A549 (cell line): ENCODE measurements at regions not wholly inside any gene's neighbourhood (a gene's known extent, or its start where the extent isn't known, plus 50 kb on each side); places are given as distances from the start of the nearest gene placed in this dataset.

Source experiments
- ATAC-seq, 2 experiments: fragments of 200-7000 bp in 1 of 2; fragments of >200 bp in 1 of 2; cut with Nextera tagmentation in 1 of 2; cut with Tn5 transposase in 1 of 2; 3 replicates each; pipeline versions ENCODE4 v1.8.0 to v1.9.1; 2018 to 2020; ENCODE audit warnings: mild to moderate bottlenecking in 1 of 2, moderate library complexity in 1 of 2
- CTCF ChIA-PET: fragments of 300-600 bp; sonication (Branson Sonifier 250); formaldehyde crosslinking; extraction: SDS; loops from one replicate; lab custom pipeline; 2021; ENCODE audit warnings: antibody characterized with exemption, inconsistent platforms; lab: Yijun Ruan, JAX
- POLR2A ChIA-PET: fragments of 350-600 bp; formaldehyde crosslinking; extraction: SDS; loops from one replicate; lab custom pipeline; 2021; ENCODE audit warnings: antibody characterized with exemption, inconsistent platforms; lab: Yijun Ruan, JAX
- DNase-seq, 2 experiments: peaks; one replicate each; pipeline versions ENCODE4 v3.0.0 to v3.0.0-alpha.2; 2011 to 2016; ENCODE audit warnings: low read depth in 1 of 2, low spot score in 1 of 2
- FAIRE-seq: peaks from 2 replicates; lab custom pipeline; 2011; peaks lifted over from hg19 to GRCh38; lab: Jason Lieb, UNC
- H3K27ac ChIP-seq, 2 experiments: fragments of >200 bp; sonication (Bioruptor Twin); formaldehyde crosslinking; 3 replicates each; pipeline ENCODE4 v1.5.1; 2016 to 2017
- H3K4me1 ChIP-seq: fragments of >200 bp; sonication (Bioruptor Twin); formaldehyde crosslinking; 3 replicates; pipeline ENCODE4 v1.6.1; 2016
- H3K4me2 ChIP-seq: fragments of >200 bp; sonication (Bioruptor Twin); formaldehyde crosslinking; 3 replicates; pipeline ENCODE4 v1.6.1; 2016
- H3K4me3 ChIP-seq: fragments of >200 bp; sonication (Bioruptor Twin); formaldehyde crosslinking; 3 replicates; pipeline ENCODE4 v1.5.1; 2016
- H3K9me3 ChIP-seq: fragments of >200 bp; sonication (Bioruptor Twin); formaldehyde crosslinking; 3 replicates; pipeline ENCODE4 v1.6.1; 2016
- BHLHE40 ChIP-seq: IDR thresholded peaks from 2 replicates; pipeline ENCODE4 v1.6.1; 2012; ENCODE audit warnings: low read depth, low read length, inconsistent platforms
- CEBPB ChIP-seq, 2 experiments: fragments of >200 bp in 1 of 2; sonication (Bioruptor Twin) in 1 of 2; formaldehyde crosslinking in 1 of 2; IDR thresholded peaks; 2 replicates each; pipeline ENCODE4 v1.6.1; 2012 to 2016
- EP300 ChIP-seq, 2 experiments: fragments of >200 bp; sonication (Bioruptor Twin); formaldehyde crosslinking; IDR thresholded peaks; 2 replicates in 1 of 2; 3 replicates in 1 of 2; pipeline ENCODE4 v1.6.1; 2016 to 2017
- FOSB ChIP-seq: fragments of 250-450 bp; sonication (Bioruptor Pico); IDR thresholded peaks from 2 replicates; pipeline ENCODE4 v1.5.0; 2020; ENCODE audit warnings: mild to moderate bottlenecking, moderate library complexity
- MAFK ChIP-seq: fragments of 450-650 bp; IDR thresholded peaks from 2 replicates; pipeline ENCODE4 v1.6.1; 2014; ENCODE audit not compliant: partially characterized antibody
- MYC ChIP-seq: IDR thresholded peaks from 2 replicates; pipeline ENCODE4 v1.6.1; 2012; ENCODE audit warnings: mild to moderate bottlenecking, inconsistent platforms, low read length, improper control_type of control experiment, borderline replicate concordance
- NR3C1 ChIP-seq: fragments of >200 bp; sonication (Bioruptor Twin); formaldehyde crosslinking; IDR thresholded peaks from 3 replicates; pipeline ENCODE4 v1.6.1; 2017
- PHF8 ChIP-seq: fragments of 200-600 bp; sonication (generic); IDR thresholded peaks from 2 replicates; pipeline ENCODE4 v1.6.1; 2016; ENCODE audit warnings: low read depth, mild to moderate bottlenecking, antibody characterized with exemption, moderate library complexity, borderline replicate concordance
- POLR2A ChIP-seq: IDR thresholded peaks from 2 replicates; pipeline ENCODE4 v1.6.1; 2012; ENCODE audit warnings: mild to moderate bottlenecking, low read length
- POLR2AphosphoS2 ChIP-seq: conservative IDR thresholded peaks from 2 replicates; pipeline ENCODE4 v1.6.1; 2012; ENCODE audit warnings: low read length, improper control_type of control experiment, inconsistent platforms
- SREBF2 ChIP-seq: fragments of 450-650 bp; IDR thresholded peaks from 2 replicates; pipeline ENCODE4 v1.6.1; 2014; ENCODE audit warnings: mild to moderate bottlenecking, moderate library complexity
- TP53 ChIP-seq: fragments of 250-450 bp; sonication (Bioruptor Pico); IDR thresholded peaks from 2 replicates; pipeline ENCODE4 v1.5.0; 2021; ENCODE audit warnings: mild to moderate bottlenecking, moderate library complexity
- USF2 ChIP-seq: fragments of 450-650 bp; IDR thresholded peaks from 2 replicates; pipeline ENCODE4 v1.6.1; 2014; ENCODE audit warnings: antibody characterized with exemption
- ZC3H11A ChIP-seq: fragments of 450-650 bp; IDR thresholded peaks from 2 replicates; pipeline ENCODE4 v1.6.1; 2014; ENCODE audit warnings: antibody characterized with exemption, mild to moderate bottlenecking
- ZNF302 ChIP-seq: fragments of 250-450 bp; sonication (Bioruptor Pico); IDR thresholded peaks from 2 replicates; pipeline ENCODE4 v1.9.0; 2021; ENCODE audit warnings: inconsistent platforms, mild to moderate bottlenecking, moderate library complexity
- ZSCAN20 ChIP-seq: fragments of 250-450 bp; sonication (Bioruptor Pico); IDR thresholded peaks from 2 replicates; pipeline ENCODE4 v1.8.0; 2022; ENCODE audit warnings: mild to moderate bottlenecking, moderate library complexity
- WGBS: methylation state at CpG from one replicate; pipeline ENCODE4 v1.1.6; 2017; ENCODE audit errors: missing lambda C conversion rate; 5-methylcytosine and 5-hydroxymethylcytosine counted together
- TF ChIP-seq, protein P1 (sequence below): fragments of >200 bp; sonication (Bioruptor Twin); formaldehyde crosslinking; IDR thresholded peaks from 3 replicates; pipeline ENCODE4 v1.6.1; 2016
- TF ChIP-seq, protein P2 (sequence below): fragments of 250-450 bp; sonication (Bioruptor Pico); IDR thresholded peaks from 2 replicates; pipeline ENCODE4 v1.5.0; 2021; ENCODE audit warnings: mild to moderate bottlenecking, moderate library complexity, borderline replicate concordance
- TF ChIP-seq, protein P3 (sequence below): fragments of 200-600 bp; sonication (generic); IDR thresholded peaks from 2 replicates; pipeline ENCODE4 v1.6.1; 2016; ENCODE audit warnings: antibody characterized with exemption, mild to moderate bottlenecking, moderate library complexity
- TF ChIP-seq, protein P4 (sequence below): IDR thresholded peaks from 2 replicates; pipeline ENCODE4 v1.6.1; 2012; ENCODE audit warnings: low read depth, borderline replicate concordance

DNA sequence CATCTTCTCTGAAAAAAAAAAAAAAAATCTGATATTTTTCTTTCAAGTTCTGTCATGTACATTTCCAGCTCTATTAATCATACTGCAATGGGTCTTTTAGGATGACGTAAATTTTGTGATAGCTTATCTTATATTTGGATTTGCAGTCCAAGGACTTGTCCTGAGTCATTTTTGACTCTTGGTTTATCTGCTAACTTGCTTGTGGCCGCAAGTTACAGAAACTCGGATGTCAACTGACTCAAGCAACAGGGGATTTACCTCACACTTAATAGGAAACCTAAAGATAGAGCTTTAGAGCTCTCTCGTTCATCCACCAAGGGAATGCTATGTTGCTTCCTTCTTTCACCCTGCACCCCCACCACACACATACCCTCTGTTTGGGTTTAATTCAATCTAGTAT lies 1433.8 kb upstream of the TENM3 start:
- FAIRE-seq, result no peak
- ChIA-PET POLR2A (no interaction called here), CTCF (interaction anchor here (0.8 kb wide), 1 partner anchor 17 kb away, joined by 3 read pairs; no protein-coding TSS in a partner anchor)
- WGBS, result 6% methylated on average over 4 of the region's 4 CpGs
- TF ChIP-seq, protein P1, sequence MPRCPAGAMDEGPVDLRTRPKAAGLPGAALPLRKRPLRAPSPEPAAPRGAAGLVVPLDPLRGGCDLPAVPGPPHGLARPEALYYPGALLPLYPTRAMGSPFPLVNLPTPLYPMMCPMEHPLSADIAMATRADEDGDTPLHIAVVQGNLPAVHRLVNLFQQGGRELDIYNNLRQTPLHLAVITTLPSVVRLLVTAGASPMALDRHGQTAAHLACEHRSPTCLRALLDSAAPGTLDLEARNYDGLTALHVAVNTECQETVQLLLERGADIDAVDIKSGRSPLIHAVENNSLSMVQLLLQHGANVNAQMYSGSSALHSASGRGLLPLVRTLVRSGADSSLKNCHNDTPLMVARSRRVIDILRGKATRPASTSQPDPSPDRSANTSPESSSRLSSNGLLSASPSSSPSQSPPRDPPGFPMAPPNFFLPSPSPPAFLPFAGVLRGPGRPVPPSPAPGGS, result no peak
- TF ChIP-seq, protein P2, sequence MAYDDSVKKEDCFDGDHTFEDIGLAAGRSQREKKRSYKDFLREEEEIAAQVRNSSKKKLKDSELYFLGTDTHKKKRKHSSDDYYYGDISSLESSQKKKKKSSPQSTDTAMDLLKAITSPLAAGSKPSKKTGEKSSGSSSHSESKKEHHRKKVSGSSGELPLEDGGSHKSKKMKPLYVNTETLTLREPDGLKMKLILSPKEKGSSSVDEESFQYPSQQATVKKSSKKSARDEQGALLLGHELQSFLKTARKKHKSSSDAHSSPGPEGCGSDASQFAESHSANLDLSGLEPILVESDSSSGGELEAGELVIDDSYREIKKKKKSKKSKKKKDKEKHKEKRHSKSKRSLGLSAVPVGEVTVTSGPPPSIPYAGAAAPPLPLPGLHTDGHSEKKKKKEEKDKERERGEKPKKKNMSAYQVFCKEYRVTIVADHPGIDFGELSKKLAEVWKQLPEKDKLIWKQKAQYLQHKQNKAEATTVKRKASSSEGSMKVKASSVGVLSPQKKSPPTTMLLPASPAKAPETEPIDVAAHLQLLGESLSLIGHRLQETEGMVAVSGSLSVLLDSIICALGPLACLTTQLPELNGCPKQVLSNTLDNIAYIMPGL (CRISPR knock-in tag), result no peak
- TF ChIP-seq ZSCAN20 (CRISPR knock-in tag) (no peak), POLR2AphosphoS2 (no peak), SREBF2 (no peak), ZC3H11A (no peak), EP300 (IDR thresholded peaks at IDR 0.05) (no peak), BHLHE40 (no peak), USF2 (no peak), PHF8 (no peak), MYC (no peak), FOSB (CRISPR knock-in tag) (no peak), ZNF302 (CRISPR knock-in tag) (no peak)
- no peak for ATAC-seq
- no peak overlapping the region for H3K27ac ChIP-seq
- H3K4me1 ChIP-seq, result no peaks in the 10 kb centered on the region
- DNase-seq, result no peak
- H3K4me3 ChIP-seq, result no peak overlapping the region
- no peaks in the 10 kb centered on the region for H3K9me3 ChIP-seq
- H3K4me2 ChIP-seq, result no peak overlapping the region

DNA sequence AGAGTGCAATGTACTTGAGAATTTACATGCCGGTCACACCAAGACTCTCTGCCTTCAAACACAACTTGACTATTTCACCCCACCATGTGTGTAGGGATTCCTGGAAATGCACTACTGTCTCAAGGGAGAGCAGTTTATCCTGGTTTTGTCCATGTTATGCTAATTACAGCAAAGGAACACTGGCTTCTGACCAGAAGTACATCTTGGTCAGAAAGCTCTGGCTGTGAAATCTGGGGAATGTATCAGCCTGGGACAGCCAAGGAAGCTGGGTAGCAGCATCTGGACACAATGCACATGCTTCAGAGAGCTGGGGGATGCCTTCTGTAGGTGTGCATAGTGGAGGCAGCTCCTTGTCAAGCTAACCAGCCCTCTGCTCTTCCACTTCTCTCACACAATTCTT lies 1432.6 kb upstream of the TENM3 start:
- no peak for DNase-seq
- Histone ChIP-seq H3K4me2 (no peak overlapping the region), H3K4me3 (no peak overlapping the region), H3K9me3 (no peaks in the 10 kb centered on the region), H3K27ac (no peak overlapping the region), H3K4me1 (no peaks in the 10 kb centered on the region)
- TF ChIP-seq, protein P3, sequence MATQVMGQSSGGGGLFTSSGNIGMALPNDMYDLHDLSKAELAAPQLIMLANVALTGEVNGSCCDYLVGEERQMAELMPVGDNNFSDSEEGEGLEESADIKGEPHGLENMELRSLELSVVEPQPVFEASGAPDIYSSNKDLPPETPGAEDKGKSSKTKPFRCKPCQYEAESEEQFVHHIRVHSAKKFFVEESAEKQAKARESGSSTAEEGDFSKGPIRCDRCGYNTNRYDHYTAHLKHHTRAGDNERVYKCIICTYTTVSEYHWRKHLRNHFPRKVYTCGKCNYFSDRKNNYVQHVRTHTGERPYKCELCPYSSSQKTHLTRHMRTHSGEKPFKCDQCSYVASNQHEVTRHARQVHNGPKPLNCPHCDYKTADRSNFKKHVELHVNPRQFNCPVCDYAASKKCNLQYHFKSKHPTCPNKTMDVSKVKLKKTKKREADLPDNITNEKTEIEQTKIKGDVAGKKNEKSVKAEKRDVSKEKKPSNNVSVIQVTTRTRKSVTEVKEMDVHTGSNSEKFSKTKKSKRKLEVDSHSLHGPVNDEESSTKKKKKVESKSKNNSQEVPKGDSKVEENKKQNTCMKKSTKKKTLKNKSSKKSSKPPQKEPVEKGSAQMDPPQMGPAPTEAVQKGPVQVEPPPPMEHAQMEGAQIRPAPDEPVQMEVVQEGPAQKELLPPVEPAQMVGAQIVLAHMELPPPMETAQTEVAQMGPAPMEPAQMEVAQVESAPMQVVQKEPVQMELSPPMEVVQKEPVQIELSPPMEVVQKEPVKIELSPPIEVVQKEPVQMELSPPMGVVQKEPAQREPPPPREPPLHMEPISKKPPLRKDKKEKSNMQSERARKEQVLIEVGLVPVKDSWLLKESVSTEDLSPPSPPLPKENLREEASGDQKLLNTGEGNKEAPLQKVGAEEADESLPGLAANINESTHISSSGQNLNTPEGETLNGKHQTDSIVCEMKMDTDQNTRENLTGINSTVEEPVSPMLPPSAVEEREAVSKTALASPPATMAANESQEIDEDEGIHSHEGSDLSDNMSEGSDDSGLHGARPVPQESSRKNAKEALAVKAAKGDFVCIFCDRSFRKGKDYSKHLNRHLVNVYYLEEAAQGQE, result no peak
- TF ChIP-seq CEBPB (IDR thresholded peaks at IDR 0.05) (no peak), SREBF2 (no peak), TP53 (CRISPR knock-in tag) (no peak), POLR2A (no peak), ZC3H11A (no peak), NR3C1 (no peak), MAFK (no peak), BHLHE40 (no peak)
- TF ChIP-seq, protein P4, sequence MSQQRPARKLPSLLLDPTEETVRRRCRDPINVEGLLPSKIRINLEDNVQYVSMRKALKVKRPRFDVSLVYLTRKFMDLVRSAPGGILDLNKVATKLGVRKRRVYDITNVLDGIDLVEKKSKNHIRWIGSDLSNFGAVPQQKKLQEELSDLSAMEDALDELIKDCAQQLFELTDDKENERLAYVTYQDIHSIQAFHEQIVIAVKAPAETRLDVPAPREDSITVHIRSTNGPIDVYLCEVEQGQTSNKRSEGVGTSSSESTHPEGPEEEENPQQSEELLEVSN, result no peak
- TF ChIP-seq, protein P2 (CRISPR knock-in tag), result no peak
- 78% methylated on average over 1 of the region's 1 CpG for WGBS
- POLR2A ChIA-PET, result no interaction called here
- CTCF ChIA-PET, result no interaction called here
- FAIRE-seq, result no peak
- no peak for ATAC-seq
